ENCODE measurements at regions not wholly inside any gene's neighbourhood (a gene's known extent, or its start where the extent isn't known, plus 50 kb on each side); places are given as distances from the start of the nearest gene placed in this dataset.
"Not testable (repeated sequence)": the region's sequence is repeated elsewhere in the genome, so short reads cannot be mapped to it uniquely, and the experiment has no call there.

DNA sequence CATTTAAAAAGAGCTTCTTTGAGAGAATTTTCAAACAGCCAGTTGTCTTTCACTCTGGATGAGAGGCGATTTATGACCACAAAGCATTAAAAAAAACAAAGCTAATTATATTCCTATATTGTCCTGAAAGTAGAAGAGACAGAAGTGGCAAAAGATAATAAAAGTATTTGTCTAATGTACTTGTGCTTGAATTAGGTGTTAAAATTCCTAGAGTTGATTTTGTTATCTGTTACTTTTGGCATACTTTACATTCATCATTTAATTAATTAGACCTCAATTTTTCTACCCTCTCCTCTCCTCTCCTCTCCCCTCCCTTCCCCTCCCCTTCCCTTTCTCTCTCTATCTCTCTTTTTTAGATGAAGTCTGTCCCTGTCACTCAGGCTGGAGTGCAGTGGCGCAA is 635.1 kb upstream of the ZNF385D start:
- H3K9ac ChIP-seq (ENCODE audit: low read length) = no peak overlapping the region
- H3K27me3 ChIP-seq (ENCODE audit: control insufficient read depth, insufficient read depth, low read length) = no peaks in the 10 kb centered on the region

DNA sequence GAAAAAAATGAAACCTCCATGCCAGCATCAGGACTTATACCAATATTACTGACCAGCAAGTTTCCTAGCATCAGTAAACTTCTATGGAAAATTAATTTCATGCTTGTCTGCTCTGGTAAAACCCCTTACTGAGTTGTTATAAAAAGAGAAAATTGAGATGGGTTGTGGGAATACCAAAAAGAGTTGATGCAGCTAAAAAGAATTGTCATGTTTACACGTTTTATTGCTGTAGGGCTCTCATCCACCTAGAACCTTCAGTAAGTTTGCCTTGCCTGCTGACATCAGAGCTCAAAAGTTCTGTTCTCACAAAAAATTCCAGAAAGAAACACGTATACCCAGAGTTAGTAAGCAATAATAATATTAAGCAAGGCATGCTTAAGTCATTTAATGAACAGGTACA is 641.3 kb upstream of the ZNF385D start:
- Histone ChIP-seq H3K4me3 (ENCODE audit: low read length) (no peak overlapping the region), H3K4me1 (ENCODE audit: control insufficient read depth, insufficient read depth, low read length) (no peaks in the 10 kb centered on the region), H3K27me3 (ENCODE audit: control insufficient read depth, insufficient read depth, low read length) (no peaks in the 10 kb centered on the region), H3K27ac (ENCODE audit: low read depth, low read length) (no peak overlapping the region), H3K9ac (ENCODE audit: low read length) (no peak overlapping the region), H3K36me3 (ENCODE audit: control insufficient read depth, insufficient read depth, low read length) (no peaks in the 10 kb centered on the region)

More for the DNA sequence above, 635.1 kb upstream of the ZNF385D start:
- Histone ChIP-seq H3K36me3 (ENCODE audit: control insufficient read depth, insufficient read depth, low read length) (no peaks in the 10 kb centered on the region), H3K27ac (ENCODE audit: low read depth, low read length) (no peak overlapping the region), H3K4me1 (ENCODE audit: control insufficient read depth, insufficient read depth, low read length) (no peaks in the 10 kb centered on the region), H3K4me3 (ENCODE audit: low read length) (no peak overlapping the region)

- Histone ChIP-seq H3K4me3 (ENCODE audit: low read length) (no peak overlapping the region), H3K27ac (ENCODE audit: low read depth, low read length) (no peak overlapping the region), H3K27me3 (ENCODE audit: control insufficient read depth, insufficient read depth, low read length) (no peaks in the 10 kb centered on the region), H3K4me1 (ENCODE audit: control insufficient read depth, insufficient read depth, low read length) (no peaks in the 10 kb centered on the region), H3K9ac (ENCODE audit: low read length) (no peak overlapping the region), H3K36me3 (ENCODE audit: control insufficient read depth, insufficient read depth, low read length) (no peaks in the 10 kb centered on the region)
Measured at GRCh38 chr3:22392859-22393258, 641.8 kb upstream of the ZNF385D start.

DNA sequence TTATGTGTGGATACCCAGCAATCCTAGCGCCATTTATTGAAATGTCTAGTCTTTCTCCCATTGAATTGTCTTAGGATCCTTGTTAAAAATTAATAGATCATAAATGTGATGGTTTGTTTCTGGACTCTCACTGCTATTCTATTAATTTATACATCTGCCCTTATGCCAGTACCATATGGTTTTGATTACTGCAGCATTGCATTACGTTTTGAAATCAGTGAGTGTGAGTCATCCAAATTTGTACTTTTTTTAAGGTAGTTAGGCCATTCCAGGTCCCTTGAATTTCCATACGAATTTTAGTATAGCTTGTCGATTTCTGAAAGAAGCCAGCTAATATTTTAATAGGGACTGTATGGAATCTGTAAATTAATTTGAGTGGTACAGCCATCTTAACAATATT is 648.6 kb upstream of the ZNF385D start:
- no peaks in the 10 kb centered on the region for H3K4me1 ChIP-seq (ENCODE audit: control insufficient read depth, insufficient read depth, low read length)
- no peaks in the 10 kb centered on the region for H3K27me3 ChIP-seq (ENCODE audit: control insufficient read depth, insufficient read depth, low read length)
- H3K27ac ChIP-seq (ENCODE audit: low read depth, low read length) = no peak overlapping the region
- H3K36me3 ChIP-seq (ENCODE audit: control insufficient read depth, insufficient read depth, low read length) = no peaks in the 10 kb centered on the region
- no peak overlapping the region for H3K9ac ChIP-seq (ENCODE audit: low read length)
- no peak overlapping the region for H3K4me3 ChIP-seq (ENCODE audit: low read length)

GRCh38 chr3:22401499-22401898 is 650.5 kb upstream of the ZNF385D start:
- Histone ChIP-seq H3K4me3 (ENCODE audit: low read length) (no peak overlapping the region), H3K36me3 (ENCODE audit: control insufficient read depth, insufficient read depth, low read length) (no peaks in the 10 kb centered on the region), H3K4me1 (ENCODE audit: control insufficient read depth, insufficient read depth, low read length) (no peaks in the 10 kb centered on the region), H3K27me3 (ENCODE audit: control insufficient read depth, insufficient read depth, low read length) (no peaks in the 10 kb centered on the region), H3K27ac (ENCODE audit: low read depth, low read length) (no peak overlapping the region), H3K9ac (ENCODE audit: low read length) (no peak overlapping the region)

- H3K4me3 ChIP-seq (ENCODE audit: low read length) = no peak overlapping the region
Measured at GRCh38 chr3:22414239-22414638, 663.2 kb upstream of the ZNF385D start.

DNA sequence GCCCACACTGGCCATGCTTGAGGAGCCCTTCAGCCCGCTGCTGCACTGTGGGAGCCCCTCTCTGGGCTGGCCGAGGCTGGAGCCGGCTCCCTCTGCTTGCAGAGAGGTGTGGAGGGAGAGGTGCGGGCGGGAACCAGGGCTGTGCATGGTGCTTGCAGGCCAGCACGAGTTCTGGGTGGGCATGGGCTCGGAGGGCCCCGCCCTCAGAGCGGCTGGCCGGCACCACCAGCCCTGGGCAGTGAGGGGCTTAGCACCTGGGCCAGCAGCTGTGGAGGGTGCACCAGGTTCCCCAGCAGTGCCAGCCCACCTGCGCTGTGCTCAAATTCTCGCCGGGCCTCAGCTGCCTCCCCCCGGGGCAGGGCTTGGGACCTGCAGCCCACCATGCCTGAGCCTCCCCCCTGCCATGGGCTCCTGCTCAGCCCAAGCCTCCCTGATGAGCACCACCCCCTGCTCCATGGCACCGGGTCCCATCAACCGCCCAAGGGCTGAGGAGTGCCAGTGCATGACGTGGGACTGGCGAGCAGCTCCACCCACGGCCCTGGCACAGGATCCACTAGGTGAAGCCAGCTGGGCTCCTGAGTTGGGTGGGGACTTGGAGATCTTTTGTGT is 665.9 kb upstream of the ZNF385D start:
- not testable (repeated sequence) for H3K4me3 ChIP-seq (ENCODE audit: low read length); H3K9ac ChIP-seq (ENCODE audit: low read length); H3K4me1 ChIP-seq (ENCODE audit: control insufficient read depth, insufficient read depth, low read length); H3K27me3 ChIP-seq (ENCODE audit: control insufficient read depth, insufficient read depth, low read length); H3K27ac ChIP-seq (ENCODE audit: low read depth, low read length); H3K36me3 ChIP-seq (ENCODE audit: control insufficient read depth, insufficient read depth, low read length)

More at GRCh38 chr3:22414239-22414638, 663.2 kb upstream of the ZNF385D start:
- no peaks in the 10 kb centered on the region for H3K36me3 ChIP-seq (ENCODE audit: control insufficient read depth, insufficient read depth, low read length)
- no peaks in the 10 kb centered on the region for H3K27me3 ChIP-seq (ENCODE audit: control insufficient read depth, insufficient read depth, low read length)
- no peak overlapping the region for H3K27ac ChIP-seq (ENCODE audit: low read depth, low read length)
- H3K4me1 ChIP-seq (ENCODE audit: control insufficient read depth, insufficient read depth, low read length) = no peaks in the 10 kb centered on the region
- no peak overlapping the region for H3K9ac ChIP-seq (ENCODE audit: low read length)

- Histone ChIP-seq H3K9ac (ENCODE audit: low read length) (no peak overlapping the region), H3K4me1 (ENCODE audit: control insufficient read depth, insufficient read depth, low read length) (no peaks in the 10 kb centered on the region), H3K27me3 (ENCODE audit: control insufficient read depth, insufficient read depth, low read length) (peaks cover 3% of the 10 kb centered on the region), H3K4me3 (ENCODE audit: low read length) (no peak overlapping the region), H3K27ac (ENCODE audit: low read depth, low read length) (no peak overlapping the region), H3K36me3 (ENCODE audit: control insufficient read depth, insufficient read depth, low read length) (no peaks in the 10 kb centered on the region)
Measured at GRCh38 chr3:22419261-22419660, 668.3 kb upstream of the ZNF385D start.

DNA sequence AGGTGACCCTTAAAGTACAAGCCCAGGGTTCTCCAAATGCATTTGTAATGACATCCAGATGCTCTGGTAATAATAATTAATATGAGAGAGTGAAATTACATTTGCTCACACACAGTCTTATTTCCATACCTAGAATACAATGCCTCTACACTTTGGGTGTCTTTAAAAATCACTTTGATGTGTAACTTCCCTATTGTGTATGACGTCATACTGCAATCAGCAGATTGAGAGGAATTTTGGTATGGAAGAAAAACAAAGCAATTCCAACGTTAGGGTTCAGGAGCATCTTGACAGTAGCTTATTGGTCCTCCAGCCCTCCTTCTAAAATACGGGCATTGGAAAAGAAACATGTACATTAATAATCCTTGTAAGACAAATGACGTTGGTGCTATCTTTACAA is 670.6 kb upstream of the ZNF385D start:
- H3K36me3 ChIP-seq (ENCODE audit: control insufficient read depth, insufficient read depth, low read length) = no peaks in the 10 kb centered on the region
- no peak overlapping the region for H3K27ac ChIP-seq (ENCODE audit: low read depth, low read length)
- H3K27me3 ChIP-seq (ENCODE audit: control insufficient read depth, insufficient read depth, low read length) = peaks cover 3% of the 10 kb centered on the region
- no peak overlapping the region for H3K4me3 ChIP-seq (ENCODE audit: low read length)
- H3K4me1 ChIP-seq (ENCODE audit: control insufficient read depth, insufficient read depth, low read length) = no peaks in the 10 kb centered on the region
- H3K9ac ChIP-seq (ENCODE audit: low read length) = no peak overlapping the region

GRCh38 chr3:22431334-22431733 is 680.3 kb upstream of the ZNF385D start:
- H3K36me3 ChIP-seq (ENCODE audit: control insufficient read depth, insufficient read depth, low read length) = no peaks in the 10 kb centered on the region
- no peak overlapping the region for H3K9ac ChIP-seq (ENCODE audit: low read length)
- no peak overlapping the region for H3K27ac ChIP-seq (ENCODE audit: low read depth, low read length)
- H3K4me1 ChIP-seq (ENCODE audit: control insufficient read depth, insufficient read depth, low read length) = no peaks in the 10 kb centered on the region
- no peak overlapping the region for H3K4me3 ChIP-seq (ENCODE audit: low read length)
- no peaks in the 10 kb centered on the region for H3K27me3 ChIP-seq (ENCODE audit: control insufficient read depth, insufficient read depth, low read length)

DNA sequence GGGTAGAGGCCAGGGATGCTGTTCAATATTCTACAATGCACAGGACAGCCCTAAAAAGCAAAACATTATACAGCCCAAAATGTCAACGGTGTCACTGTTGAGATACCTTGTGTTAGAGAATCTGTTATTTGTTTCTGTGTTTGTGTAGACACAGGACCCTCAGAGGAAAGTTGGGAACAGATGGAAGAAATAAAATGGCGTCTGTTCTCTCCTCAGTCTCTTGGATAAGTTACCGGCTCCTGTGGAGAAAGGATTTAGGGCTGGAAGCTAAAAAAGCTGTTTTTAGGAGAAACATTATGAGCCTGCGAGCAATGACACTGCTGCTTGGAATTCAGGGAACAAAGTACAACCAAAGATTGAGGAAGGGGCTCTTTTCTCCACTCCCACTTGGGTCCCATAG is 688.6 kb upstream of the ZNF385D start:
- no peaks in the 10 kb centered on the region for H3K36me3 ChIP-seq (ENCODE audit: control insufficient read depth, insufficient read depth, low read length)
- H3K27me3 ChIP-seq (ENCODE audit: control insufficient read depth, insufficient read depth, low read length) = no peaks in the 10 kb centered on the region
- H3K9ac ChIP-seq (ENCODE audit: low read length) = no peak overlapping the region
- no peak overlapping the region for H3K27ac ChIP-seq (ENCODE audit: low read depth, low read length)
- no peak overlapping the region for H3K4me3 ChIP-seq (ENCODE audit: low read length)
- H3K4me1 ChIP-seq (ENCODE audit: control insufficient read depth, insufficient read depth, low read length) = no peaks in the 10 kb centered on the region

GRCh38 chr3:22441711-22442110 is 690.7 kb upstream of the ZNF385D start:
- Histone ChIP-seq H3K4me1 (ENCODE audit: control insufficient read depth, insufficient read depth, low read length) (no peaks in the 10 kb centered on the region), H3K36me3 (ENCODE audit: control insufficient read depth, insufficient read depth, low read length) (no peaks in the 10 kb centered on the region), H3K27ac (ENCODE audit: low read depth, low read length) (no peak overlapping the region), H3K9ac (ENCODE audit: low read length) (no peak overlapping the region), H3K27me3 (ENCODE audit: control insufficient read depth, insufficient read depth, low read length) (no peaks in the 10 kb centered on the region), H3K4me3 (ENCODE audit: low read length) (no peak overlapping the region)

- no peak overlapping the region for H3K4me3 ChIP-seq (ENCODE audit: low read length)
- H3K36me3 ChIP-seq (ENCODE audit: control insufficient read depth, insufficient read depth, low read length) = no peaks in the 10 kb centered on the region
- no peaks in the 10 kb centered on the region for H3K27me3 ChIP-seq (ENCODE audit: control insufficient read depth, insufficient read depth, low read length)
- no peak overlapping the region for H3K9ac ChIP-seq (ENCODE audit: low read length)
- H3K4me1 ChIP-seq (ENCODE audit: control insufficient read depth, insufficient read depth, low read length) = no peaks in the 10 kb centered on the region
- H3K27ac ChIP-seq (ENCODE audit: low read depth, low read length) = no peak overlapping the region
Measured at GRCh38 chr3:22443571-22444233, 692.7 kb upstream of the ZNF385D start.
